ENCODE measurements at regions not wholly inside any gene's neighbourhood (a gene's known extent, or its start where the extent isn't known, plus 50 kb on each side); places are given as distances from the start of the nearest gene placed in this dataset.
A peak's percentile ranks its signal among the peaks of the same experiment; 100 is the strongest.

- no peaks in the 10 kb centered on the region for H3K79me2 ChIP-seq (ENCODE audit: insufficient read depth, low read length)
- H2AFZ ChIP-seq (ENCODE audit: low read depth, low read length): peak overlapping the region; percentile 30
Measured at GRCh38 chr2:136238286-136239078, 120.5 kb upstream of the CXCR4 start.

GRCh38 chr2:136236019-136236418, 118.1 kb upstream of the CXCR4 start:
- Histone ChIP-seq H4K20me1 (ENCODE audit: insufficient read depth, low read length) (no peaks in the 10 kb centered on the region), H3K9ac (ENCODE audit: low read length) (no peak overlapping the region), H3K27ac (ENCODE audit: low read depth, low read length) (peak overlapping the region; percentile 35), H3K9me3 (ENCODE audit: insufficient read depth, low read depth, low read length) (no peaks in the 10 kb centered on the region), H3K79me2 (ENCODE audit: insufficient read depth, low read length) (no peaks in the 10 kb centered on the region), H3K4me3 (ENCODE audit: insufficient read depth, low read depth, low read length) (no peak overlapping the region), H3K4me1 (ENCODE audit: insufficient read depth, low read length) (peaks cover 20% of the 10 kb centered on the region), H3K4me2 (ENCODE audit: low read length) (peak overlapping the region; percentile 53), H2AFZ (ENCODE audit: low read depth, low read length) (no peak overlapping the region), H3K36me3 (ENCODE audit: insufficient read depth, low read length) (no peaks in the 10 kb centered on the region), H3K27me3 (ENCODE audit: insufficient read depth, low read length) (no peaks in the 10 kb centered on the region)
- peaks cover 8% of the 10 kb centered on the region for H3K4me1 Mint-ChIP-seq (ENCODE audit: low read depth, unreplicated experiment)
- no peak overlapping the region for H3K27ac Mint-ChIP-seq (ENCODE audit: unreplicated experiment)
- peak; percentile 94 for DNase-seq (ENCODE audit: low read depth)
- no peak for FAIRE-seq
- H3K9me3 Mint-ChIP-seq (ENCODE audit: unreplicated experiment): no peaks in the 10 kb centered on the region
- H3K27me3 Mint-ChIP-seq (ENCODE audit: low read depth, unreplicated experiment): peaks cover 3% of the 10 kb centered on the region
- TF ChIP-seq EZH2 (IDR thresholded peaks at IDR 0.05; ENCODE audit: insufficient read depth, low read length) (no peak), CTCF (IDR thresholded peaks at IDR 0.05; ENCODE audit: insufficient read depth, low read depth, low read length) (no peak)
- no peaks in the 10 kb centered on the region for H3K36me3 Mint-ChIP-seq (ENCODE audit: low read depth, unreplicated experiment)
- H3K4me3 Mint-ChIP-seq (ENCODE audit: unreplicated experiment): no peak overlapping the region

More at GRCh38 chr2:136238286-136239078, 120.5 kb upstream of the CXCR4 start:
- Mint-ChIP-seq H3K27me3 (ENCODE audit: low read depth, unreplicated experiment) (no peaks in the 10 kb centered on the region), H3K36me3 (ENCODE audit: low read depth, unreplicated experiment) (no peaks in the 10 kb centered on the region), H3K27ac (ENCODE audit: unreplicated experiment) (no peak overlapping the region), H3K4me1 (ENCODE audit: low read depth, unreplicated experiment) (peaks cover 10% of the 10 kb centered on the region), H3K4me3 (ENCODE audit: unreplicated experiment) (no peak overlapping the region), H3K9me3 (ENCODE audit: unreplicated experiment) (peaks cover 3% of the 10 kb centered on the region)
- no peaks in the 10 kb centered on the region for H3K36me3 ChIP-seq (ENCODE audit: insufficient read depth, low read length)
- peaks cover 23% of the 10 kb centered on the region for H3K4me1 ChIP-seq (ENCODE audit: insufficient read depth, low read length)
- H3K27me3 ChIP-seq (ENCODE audit: insufficient read depth, low read length): no peaks in the 10 kb centered on the region
- DNase-seq (ENCODE audit: low read depth) (peak; percentile 70), FAIRE-seq (no peak)
- H3K9ac ChIP-seq (ENCODE audit: low read length): no peak overlapping the region
- no peaks in the 10 kb centered on the region for H3K9me3 ChIP-seq (ENCODE audit: insufficient read depth, low read depth, low read length)
- no peak for TF ChIP-seq CTCF (IDR thresholded peaks at IDR 0.05; ENCODE audit: insufficient read depth, low read depth, low read length)
- TF ChIP-seq EZH2 (IDR thresholded peaks at IDR 0.05; ENCODE audit: insufficient read depth, low read length): no peak
- no peaks in the 10 kb centered on the region for H4K20me1 ChIP-seq (ENCODE audit: insufficient read depth, low read length)
- no peak overlapping the region for H3K4me3 ChIP-seq (ENCODE audit: insufficient read depth, low read depth, low read length)
- peak overlapping the region; percentile 28 for H3K27ac ChIP-seq (ENCODE audit: low read depth, low read length)
- H3K4me2 ChIP-seq (ENCODE audit: low read length): peak overlapping the region; percentile 52

GRCh38 chr2:136235546-136235945, 117.6 kb upstream of the CXCR4 start:
- Histone ChIP-seq H3K79me2 (ENCODE audit: insufficient read depth, low read length) (no peaks in the 10 kb centered on the region), H3K27ac (ENCODE audit: low read depth, low read length) (no peak overlapping the region), H3K4me2 (ENCODE audit: low read length) (peak overlapping the region; percentile 53), H3K36me3 (ENCODE audit: insufficient read depth, low read length) (no peaks in the 10 kb centered on the region), H2AFZ (ENCODE audit: low read depth, low read length) (no peak overlapping the region), H4K20me1 (ENCODE audit: insufficient read depth, low read length) (no peaks in the 10 kb centered on the region), H3K4me1 (ENCODE audit: insufficient read depth, low read length) (peaks cover 20% of the 10 kb centered on the region), H3K9me3 (ENCODE audit: insufficient read depth, low read depth, low read length) (no peaks in the 10 kb centered on the region), H3K27me3 (ENCODE audit: insufficient read depth, low read length) (no peaks in the 10 kb centered on the region), H3K4me3 (ENCODE audit: insufficient read depth, low read depth, low read length) (no peak overlapping the region), H3K9ac (ENCODE audit: low read length) (no peak overlapping the region)
- DNase-seq (ENCODE audit: low read depth) (peak; percentile 33), FAIRE-seq (no peak)
- Mint-ChIP-seq H3K36me3 (ENCODE audit: low read depth, unreplicated experiment) (no peaks in the 10 kb centered on the region), H3K4me1 (ENCODE audit: low read depth, unreplicated experiment) (peaks cover 8% of the 10 kb centered on the region), H3K9me3 (ENCODE audit: unreplicated experiment) (no peaks in the 10 kb centered on the region), H3K27me3 (ENCODE audit: low read depth, unreplicated experiment) (peaks cover 3% of the 10 kb centered on the region), H3K4me3 (ENCODE audit: unreplicated experiment) (no peak overlapping the region), H3K27ac (ENCODE audit: unreplicated experiment) (no peak overlapping the region)
- TF ChIP-seq CTCF (IDR thresholded peaks at IDR 0.05; ENCODE audit: insufficient read depth, low read depth, low read length): no peak
- TF ChIP-seq EZH2 (IDR thresholded peaks at IDR 0.05; ENCODE audit: insufficient read depth, low read length): no peak
